WERI-Rb-1 (cell line): ENCODE measurements at regions not wholly inside any gene's neighbourhood (a gene's known extent, or its start where the extent isn't known, plus 50 kb on each side); places are given as distances from the start of the nearest gene placed in this dataset.

Experiments
- DNase-seq: peaks from one replicate; pipeline ENCODE4 v3.0.0-alpha.2; 2020
- H3K27ac ChIP-seq: fragments of 250-450 bp; sonication (Bioruptor Pico); 2 replicates; pipeline ENCODE4 v1.5.1; 2020; ENCODE audit warnings: mild to moderate bottlenecking, moderate library complexity
- H3K27me3 ChIP-seq: fragments of 250-450 bp; sonication (Bioruptor Pico); 2 replicates; pipeline ENCODE4 v1.5.1; 2021; ENCODE audit warnings: mild to moderate bottlenecking, low read depth, moderate library complexity; ENCODE audit not compliant: insufficient read depth, severe bottlenecking
- H3K36me3 ChIP-seq: fragments of 250-450 bp; sonication (Bioruptor Pico); 2 replicates; pipeline ENCODE4 v1.5.1; 2020; ENCODE audit warnings: mild to moderate bottlenecking, moderate library complexity
- H3K4me3 ChIP-seq: 2 replicates; pipeline ENCODE4 v1.5.1; 2011; ENCODE audit warnings: low read depth, mild to moderate bottlenecking, control low read depth, low read length
- H3K9me3 ChIP-seq: fragments of 250-450 bp; sonication (Bioruptor Pico); 2 replicates; pipeline ENCODE4 v1.5.1; 2021; ENCODE audit warnings: mild to moderate bottlenecking, moderate library complexity; ENCODE audit not compliant: severe bottlenecking
- TF ChIP-seq, protein P1 (sequence below): IDR thresholded peaks from 2 replicates; pipeline ENCODE4 v1.5.1; 2011; ENCODE audit warnings: low read depth, mild to moderate bottlenecking, control low read depth, inconsistent platforms, low read length

DNA sequence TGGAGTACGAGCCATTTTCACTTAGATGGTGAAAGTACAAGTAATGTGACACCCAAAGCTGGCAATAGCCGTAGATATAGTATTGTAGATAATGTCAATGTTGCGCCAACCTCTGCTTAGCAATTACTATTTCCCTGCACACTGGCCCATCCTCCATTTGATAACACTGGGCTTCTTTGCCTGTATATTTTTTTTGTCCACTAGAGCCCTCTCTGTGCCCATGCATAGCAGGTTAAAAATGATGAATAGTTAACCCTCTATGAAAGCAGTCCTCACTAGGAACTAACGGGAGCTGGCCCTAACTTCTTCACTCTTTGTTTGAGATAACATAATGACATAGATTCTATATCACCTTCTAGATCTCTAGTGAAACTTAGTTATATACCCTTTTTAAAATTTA lies 416.8 kb downstream of the TUSC1 start:
- Histone ChIP-seq H3K27ac (no peak overlapping the region), H3K9me3 (no peaks in the 10 kb centered on the region), H3K36me3 (no peaks in the 10 kb centered on the region), H3K27me3 (peaks cover 31% of the 10 kb centered on the region), H3K4me3 (no peak overlapping the region)
- no peak for DNase-seq
- TF ChIP-seq, protein P1, sequence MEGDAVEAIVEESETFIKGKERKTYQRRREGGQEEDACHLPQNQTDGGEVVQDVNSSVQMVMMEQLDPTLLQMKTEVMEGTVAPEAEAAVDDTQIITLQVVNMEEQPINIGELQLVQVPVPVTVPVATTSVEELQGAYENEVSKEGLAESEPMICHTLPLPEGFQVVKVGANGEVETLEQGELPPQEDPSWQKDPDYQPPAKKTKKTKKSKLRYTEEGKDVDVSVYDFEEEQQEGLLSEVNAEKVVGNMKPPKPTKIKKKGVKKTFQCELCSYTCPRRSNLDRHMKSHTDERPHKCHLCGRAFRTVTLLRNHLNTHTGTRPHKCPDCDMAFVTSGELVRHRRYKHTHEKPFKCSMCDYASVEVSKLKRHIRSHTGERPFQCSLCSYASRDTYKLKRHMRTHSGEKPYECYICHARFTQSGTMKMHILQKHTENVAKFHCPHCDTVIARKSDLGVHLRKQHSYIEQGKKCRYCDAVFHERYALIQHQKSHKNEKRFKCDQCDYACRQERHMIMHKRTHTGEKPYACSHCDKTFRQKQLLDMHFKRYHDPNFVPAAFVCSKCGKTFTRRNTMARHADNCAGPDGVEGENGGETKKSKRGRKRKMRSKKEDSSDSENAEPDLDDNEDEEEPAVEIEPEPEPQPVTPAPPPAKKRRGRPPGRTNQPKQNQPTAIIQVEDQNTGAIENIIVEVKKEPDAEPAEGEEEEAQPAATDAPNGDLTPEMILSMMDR = no peak

DNA sequence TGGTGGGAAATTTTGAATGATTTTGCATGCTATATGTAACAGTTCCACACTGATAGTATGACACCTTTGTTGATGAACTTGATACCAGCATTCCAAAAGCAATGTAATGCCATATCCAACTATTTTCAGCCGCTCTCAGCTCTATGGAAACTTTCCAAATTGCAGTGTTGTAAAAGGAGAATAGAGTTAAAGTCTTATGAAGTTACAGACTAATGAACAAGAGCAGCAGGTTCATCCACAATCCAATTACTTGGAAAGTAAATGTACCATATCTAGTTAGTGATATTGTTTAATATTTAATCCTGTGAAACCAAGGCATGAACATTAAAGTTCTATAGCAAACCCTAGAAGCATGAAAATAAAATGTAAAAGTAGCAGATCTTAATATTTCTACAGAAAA lies 418.2 kb downstream of the TUSC1 start:
- no peak overlapping the region for H3K4me3 ChIP-seq
- H3K9me3 ChIP-seq = no peaks in the 10 kb centered on the region
- H3K36me3 ChIP-seq = no peaks in the 10 kb centered on the region
- H3K27ac ChIP-seq = no peak overlapping the region
- peaks cover 31% of the 10 kb centered on the region for H3K27me3 ChIP-seq
- TF ChIP-seq, protein P1 = no peak
- DNase-seq = no peak

DNA sequence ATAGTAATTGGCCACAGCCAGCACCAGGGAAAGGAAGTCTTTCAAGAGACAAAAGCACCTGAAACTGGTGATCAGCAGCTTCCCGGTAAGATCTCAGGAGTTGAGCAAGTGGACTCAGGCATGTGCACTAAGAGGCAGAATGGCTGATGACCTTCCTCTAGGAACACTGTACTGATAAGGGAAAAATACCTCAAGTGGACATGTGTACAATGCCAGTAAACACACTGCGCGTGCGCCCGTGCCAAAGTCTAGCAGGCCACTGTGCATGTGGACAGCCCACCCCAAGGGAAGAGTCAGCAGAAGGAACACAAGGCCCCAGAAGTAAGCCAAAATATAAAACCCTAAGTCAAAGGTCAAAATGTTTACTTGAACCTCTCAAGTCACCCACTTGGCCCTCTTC lies 423.0 kb downstream of the TUSC1 start:
- no peak for DNase-seq
- no peaks in the 10 kb centered on the region for H3K36me3 ChIP-seq
- H3K27me3 ChIP-seq = peaks cover 3% of the 10 kb centered on the region
- TF ChIP-seq, protein P1 = no peak
- H3K4me3 ChIP-seq = no peak overlapping the region
- H3K27ac ChIP-seq = no peak overlapping the region
- no peaks in the 10 kb centered on the region for H3K9me3 ChIP-seq

DNA sequence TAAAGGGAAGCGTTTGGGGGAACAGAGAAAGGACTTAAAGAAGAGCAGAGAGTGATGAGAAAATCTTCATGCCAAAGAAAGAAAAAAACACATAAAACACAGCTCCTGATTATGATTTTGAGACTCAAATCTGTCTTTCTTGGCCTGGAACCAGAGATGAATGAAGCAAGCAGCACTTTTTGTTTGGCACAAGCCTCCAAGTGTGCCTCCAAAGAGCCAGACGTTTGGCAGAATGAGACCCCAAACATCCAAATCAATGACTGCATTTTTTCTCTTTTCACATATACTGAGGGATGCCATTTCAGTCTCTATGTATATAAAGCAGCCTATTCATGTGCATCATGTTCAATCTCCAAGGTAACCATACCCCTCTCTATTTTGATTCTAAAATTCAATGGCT lies 424.2 kb downstream of the TUSC1 start:
- peaks cover 3% of the 10 kb centered on the region for H3K27me3 ChIP-seq
- H3K36me3 ChIP-seq = no peaks in the 10 kb centered on the region
- H3K4me3 ChIP-seq = no peak overlapping the region
- no peak overlapping the region for H3K27ac ChIP-seq
- TF ChIP-seq, protein P1 = no peak
- no peak for DNase-seq
- H3K9me3 ChIP-seq = no peaks in the 10 kb centered on the region

DNA sequence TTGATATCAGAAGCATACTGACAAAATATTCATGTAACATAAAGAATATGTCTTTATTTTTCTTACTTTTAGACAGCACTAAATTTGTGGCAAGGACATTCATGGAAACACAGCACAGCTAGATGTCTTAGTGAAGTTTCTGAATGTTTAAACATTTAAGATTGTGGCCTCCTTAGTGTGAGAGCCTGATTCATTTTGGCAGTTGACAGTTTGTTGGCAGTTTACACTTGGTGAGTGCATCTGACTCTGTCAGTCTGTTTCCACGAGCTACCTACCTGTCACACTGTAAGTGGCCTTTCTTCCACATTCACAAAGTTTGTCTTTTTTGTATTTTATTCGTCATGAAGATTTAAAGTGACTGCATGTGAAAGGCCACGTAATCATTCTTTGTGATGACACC lies 436.8 kb downstream of the TUSC1 start:
- H3K27me3 ChIP-seq = peaks cover 20% of the 10 kb centered on the region
- DNase-seq = no peak
- TF ChIP-seq, protein P1 = no peak
- no peak overlapping the region for H3K27ac ChIP-seq
- H3K9me3 ChIP-seq = no peaks in the 10 kb centered on the region
- H3K4me3 ChIP-seq = no peak overlapping the region
- no peaks in the 10 kb centered on the region for H3K36me3 ChIP-seq

DNA sequence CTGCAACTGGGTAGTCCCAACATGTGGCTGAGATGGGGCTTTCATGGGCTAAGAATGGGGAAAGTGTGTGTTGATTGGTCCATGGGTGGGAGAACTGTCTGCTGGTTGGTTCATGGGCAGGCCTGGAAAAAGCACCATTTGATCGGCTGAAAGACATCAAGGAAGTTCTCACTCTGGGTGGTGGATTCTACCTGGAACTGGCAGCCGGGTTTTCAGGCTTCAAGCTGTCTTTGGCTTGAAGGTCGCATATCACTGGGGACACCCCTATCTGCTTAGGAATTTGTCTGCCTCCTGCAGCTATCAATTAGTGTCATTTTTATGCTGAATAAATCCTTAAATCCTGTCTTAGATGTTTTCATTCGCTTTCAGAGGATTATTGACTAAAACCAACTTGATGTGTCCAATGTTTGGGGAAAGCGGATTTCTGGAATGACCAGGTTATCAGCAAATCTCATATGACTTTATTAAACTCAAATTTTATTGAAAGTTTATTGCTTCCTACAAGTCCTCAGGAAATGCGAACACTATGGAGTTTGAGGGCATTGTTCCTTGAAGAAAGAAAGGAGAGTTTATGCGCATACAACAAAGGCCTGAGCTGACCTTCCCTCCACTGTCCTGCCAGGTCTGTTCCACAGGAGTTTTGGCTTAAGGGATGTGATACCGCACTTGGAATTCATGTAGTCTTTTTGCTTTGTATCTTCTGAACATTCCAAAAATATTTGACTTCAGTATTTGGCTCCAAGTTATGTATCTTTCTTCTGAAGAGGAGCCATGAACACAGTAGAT lies 451.1 kb downstream of the TUSC1 start:
- Histone ChIP-seq H3K27ac (no peak overlapping the region), H3K4me3 (no peak overlapping the region), H3K27me3 (peaks cover 36% of the 10 kb centered on the region), H3K36me3 (no peaks in the 10 kb centered on the region), H3K9me3 (no peaks in the 10 kb centered on the region)
- DNase-seq = no peak
- TF ChIP-seq, protein P1 = no peak
